ENCODE measurements at regions not wholly inside any gene's neighbourhood (a gene's known extent, or its start where the extent isn't known, plus 50 kb on each side); places are given as distances from the start of the nearest gene placed in this dataset.

- DNase-seq (ENCODE audit: low read depth, low spot score): no peak
- dilution Hi-C loops (cut with MboI; ENCODE audit: extremely low pct_ligation_motif_present, low sequenced_read_pairs): no loop called here
These were observed 540.8 kb upstream of the IL12A start for GRCh38 chr3:159447841-159448240.

GRCh38 chr3:159448902-159449301 is 539.7 kb upstream of the IL12A start:
- H3K27ac ChIP-seq (ENCODE audit: control insufficient read depth, insufficient read depth, low read length): no peak overlapping the region
- TF ChIP-seq CTCF (optimal IDR thresholded peaks at IDR 0.05 in 1 of 3, IDR thresholded peaks at IDR 0.05 in 1 of 3, conservative IDR thresholded peaks at IDR 0.05 in 1 of 3; ENCODE audit: extremely low read depth in 1 of 3, insufficient read depth in 2 of 3, low read length in 3 of 3): no peak
- TF ChIP-seq EZH2 (IDR thresholded peaks at IDR 0.05; ENCODE audit: low read length): no peak
- H4K20me1 ChIP-seq (ENCODE audit: control insufficient read depth, extremely low read depth, insufficient read depth, low read length): no peaks in the 10 kb centered on the region
- H3K4me3 ChIP-seq (ENCODE audit: control insufficient read depth in 2 of 3, extremely low read depth in 1 of 3, insufficient read depth in 2 of 3, low read depth in 1 of 3, low read length in 3 of 3): no peak overlapping the region
- H3K4me2 ChIP-seq (ENCODE audit: control insufficient read depth, extremely low read depth, insufficient read depth, low read depth, low read length): no peak overlapping the region
- dilution Hi-C loops (cut with MboI; ENCODE audit: extremely low pct_ligation_motif_present, low sequenced_read_pairs): no loop called here
- no peaks in the 10 kb centered on the region for H3K4me1 ChIP-seq (ENCODE audit: control insufficient read depth, extremely low read depth, insufficient read depth, low read length)
- no peaks in the 10 kb centered on the region for H3K27me3 ChIP-seq (ENCODE audit: control insufficient read depth, extremely low read depth, insufficient read depth, low read length)
- FAIRE-seq (no peak), DNase-seq (ENCODE audit: low read depth, low spot score) (no peak)
- H3K9me1 ChIP-seq (ENCODE audit: control insufficient read depth, extremely low read depth, insufficient read depth, low read length): no peaks in the 10 kb centered on the region
- H3K9me3 ChIP-seq (ENCODE audit: control insufficient read depth, low read depth, low read length): no peaks in the 10 kb centered on the region
- H3K36me3 ChIP-seq (ENCODE audit: control insufficient read depth in 2 of 2, extremely low read depth in 1 of 2, insufficient read depth in 2 of 2, low read length in 2 of 2): no peaks in the 10 kb centered on the region
- H3K9ac ChIP-seq (ENCODE audit: control insufficient read depth, extremely low read depth, insufficient read depth, low read length): no peak overlapping the region
- no peak overlapping the region for H2AFZ ChIP-seq (ENCODE audit: control insufficient read depth, low read length)
- H3K79me2 ChIP-seq (ENCODE audit: control insufficient read depth, insufficient read depth, low read length): no peaks in the 10 kb centered on the region

More at GRCh38 chr3:159447841-159448240, 540.8 kb upstream of the IL12A start:
- FAIRE-seq: no peak
- Histone ChIP-seq H3K4me2 (ENCODE audit: control insufficient read depth, extremely low read depth, insufficient read depth, low read depth, low read length) (no peak overlapping the region), H3K4me1 (ENCODE audit: control insufficient read depth, extremely low read depth, insufficient read depth, low read length) (no peaks in the 10 kb centered on the region), H3K9ac (ENCODE audit: control insufficient read depth, extremely low read depth, insufficient read depth, low read length) (no peak overlapping the region), H3K27ac (ENCODE audit: control insufficient read depth, insufficient read depth, low read length) (no peak overlapping the region), H3K9me3 (ENCODE audit: control insufficient read depth, low read depth, low read length) (no peaks in the 10 kb centered on the region), H3K36me3 (ENCODE audit: control insufficient read depth in 2 of 2, extremely low read depth in 1 of 2, insufficient read depth in 2 of 2, low read length in 2 of 2) (no peaks in the 10 kb centered on the region), H4K20me1 (ENCODE audit: control insufficient read depth, extremely low read depth, insufficient read depth, low read length) (no peaks in the 10 kb centered on the region), H2AFZ (ENCODE audit: control insufficient read depth, low read length) (no peak overlapping the region), H3K79me2 (ENCODE audit: control insufficient read depth, insufficient read depth, low read length) (no peaks in the 10 kb centered on the region), H3K9me1 (ENCODE audit: control insufficient read depth, extremely low read depth, insufficient read depth, low read length) (no peaks in the 10 kb centered on the region), H3K4me3 (ENCODE audit: control insufficient read depth in 2 of 3, extremely low read depth in 1 of 3, insufficient read depth in 2 of 3, low read depth in 1 of 3, low read length in 3 of 3) (no peak overlapping the region), H3K27me3 (ENCODE audit: control insufficient read depth, extremely low read depth, insufficient read depth, low read length) (no peaks in the 10 kb centered on the region)
- no peak for TF ChIP-seq EZH2 (IDR thresholded peaks at IDR 0.05; ENCODE audit: low read length)
- TF ChIP-seq CTCF (optimal IDR thresholded peaks at IDR 0.05 in 1 of 3, IDR thresholded peaks at IDR 0.05 in 1 of 3, conservative IDR thresholded peaks at IDR 0.05 in 1 of 3; ENCODE audit: extremely low read depth in 1 of 3, insufficient read depth in 2 of 3, low read length in 3 of 3): no peak
